ENCODE measurements at regions not wholly inside any gene's neighbourhood (a gene's known extent, or its start where the extent isn't known, plus 50 kb on each side); places are given as distances from the start of the nearest gene placed in this dataset.

- intact Hi-C loops (cut with micrococcal nuclease; ENCODE audit: unreplicated experiment) (no loop called here), in situ Hi-C loops (cut with HindIII; ENCODE audit: extremely low pct_ligation_motif_present, low pct_unique_long_range_greater_than_20kb) (no loop called here)
- no peaks in the 10 kb centered on the region for H3K9me3 ChIP-seq (ENCODE audit: low read length)
- DNase-seq (ENCODE audit: low spot score) (no peak), FAIRE-seq (no peak), ATAC-seq (no peak)
- POLR2A ChIA-PET = no interaction called here
- H3K4me1 ChIP-seq (ENCODE audit: insufficient read depth, low read length) = no peaks in the 10 kb centered on the region
- H3K9ac ChIP-seq (ENCODE audit: insufficient read depth, low read depth, low read length) = no peak overlapping the region
- H3K4me3 ChIP-seq (replicated peaks in 1 of 3; ENCODE audit: insufficient read depth in 1 of 3, low read depth in 2 of 3, low read length in 3 of 3) = no peak overlapping the region
- H2AFZ ChIP-seq (ENCODE audit: low read length) = no peak overlapping the region
- H4K20me1 ChIP-seq (ENCODE audit: insufficient read depth, low read length) = no peaks in the 10 kb centered on the region
- no TSS peak for BruUV-seq (replicated peaks)
- CTCF ChIA-PET (ENCODE audit: low intra/inter-chr PET ratio, low total read pairs) = no interaction called here
- H3K79me2 ChIP-seq (ENCODE audit: insufficient read depth, low read length) = no peaks in the 10 kb centered on the region
- H3K27ac ChIP-seq (ENCODE audit: extremely low read length, insufficient read depth, low read length) = no peak overlapping the region
- H3K27me3 ChIP-seq (ENCODE audit: control insufficient read depth in 1 of 2, insufficient read depth in 2 of 2, low read length in 2 of 2) = no peaks in the 10 kb centered on the region
- no peaks in the 10 kb centered on the region for H3K36me3 ChIP-seq (replicated peaks in 1 of 2; ENCODE audit: control insufficient read depth in 1 of 2, insufficient read depth in 2 of 2, low read length in 2 of 2)
- WGBS (ENCODE audit: low lambda C conversion rate) = 0% methylated on average over 1 of the region's 1 CpG
- H3K4me2 ChIP-seq (ENCODE audit: low read depth, low read length) = no peak overlapping the region
- no peak for TF ChIP-seq ZNF468 (CRISPR knock-in tag; IDR thresholded peaks at IDR 0.05)
- TF ChIP-seq, protein P1, sequence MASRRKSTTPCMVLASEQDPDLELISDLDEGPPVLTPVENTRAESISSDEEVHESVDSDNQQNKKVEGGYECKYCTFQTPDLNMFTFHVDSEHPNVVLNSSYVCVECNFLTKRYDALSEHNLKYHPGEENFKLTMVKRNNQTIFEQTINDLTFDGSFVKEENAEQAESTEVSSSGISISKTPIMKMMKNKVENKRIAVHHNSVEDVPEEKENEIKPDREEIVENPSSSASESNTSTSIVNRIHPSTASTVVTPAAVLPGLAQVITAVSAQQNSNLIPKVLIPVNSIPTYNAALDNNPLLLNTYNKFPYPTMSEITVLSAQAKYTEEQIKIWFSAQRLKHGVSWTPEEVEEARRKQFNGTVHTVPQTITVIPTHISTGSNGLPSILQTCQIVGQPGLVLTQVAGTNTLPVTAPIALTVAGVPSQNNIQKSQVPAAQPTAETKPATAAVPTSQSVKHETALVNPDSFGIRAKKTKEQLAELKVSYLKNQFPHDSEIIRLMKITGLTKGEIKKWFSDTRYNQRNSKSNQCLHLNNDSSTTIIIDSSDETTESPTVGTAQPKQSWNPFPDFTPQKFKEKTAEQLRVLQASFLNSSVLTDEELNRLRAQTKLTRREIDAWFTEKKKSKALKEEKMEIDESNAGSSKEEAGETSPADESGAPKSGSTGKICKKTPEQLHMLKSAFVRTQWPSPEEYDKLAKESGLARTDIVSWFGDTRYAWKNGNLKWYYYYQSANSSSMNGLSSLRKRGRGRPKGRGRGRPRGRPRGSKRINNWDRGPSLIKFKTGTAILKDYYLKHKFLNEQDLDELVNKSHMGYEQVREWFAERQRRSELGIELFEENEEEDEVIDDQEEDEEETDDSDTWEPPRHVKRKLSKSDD (CRISPR knock-in tag; IDR thresholded peaks at IDR 0.05; ENCODE audit: low read depth) = no peak
- no peak for TF ChIP-seq TEAD2 (CRISPR knock-in tag; IDR thresholded peaks at IDR 0.05)
- TF ChIP-seq, protein P2, sequence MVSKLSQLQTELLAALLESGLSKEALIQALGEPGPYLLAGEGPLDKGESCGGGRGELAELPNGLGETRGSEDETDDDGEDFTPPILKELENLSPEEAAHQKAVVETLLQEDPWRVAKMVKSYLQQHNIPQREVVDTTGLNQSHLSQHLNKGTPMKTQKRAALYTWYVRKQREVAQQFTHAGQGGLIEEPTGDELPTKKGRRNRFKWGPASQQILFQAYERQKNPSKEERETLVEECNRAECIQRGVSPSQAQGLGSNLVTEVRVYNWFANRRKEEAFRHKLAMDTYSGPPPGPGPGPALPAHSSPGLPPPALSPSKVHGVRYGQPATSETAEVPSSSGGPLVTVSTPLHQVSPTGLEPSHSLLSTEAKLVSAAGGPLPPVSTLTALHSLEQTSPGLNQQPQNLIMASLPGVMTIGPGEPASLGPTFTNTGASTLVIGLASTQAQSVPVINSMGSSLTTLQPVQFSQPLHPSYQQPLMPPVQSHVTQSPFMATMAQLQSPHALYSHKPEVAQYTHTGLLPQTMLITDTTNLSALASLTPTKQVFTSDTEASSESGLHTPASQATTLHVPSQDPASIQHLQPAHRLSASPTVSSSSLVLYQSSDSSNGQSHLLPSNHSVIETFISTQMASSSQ (IDR thresholded peaks at IDR 0.05; ENCODE audit: low read depth) = no peak
- TF ChIP-seq, protein P2 (CRISPR knock-in tag; IDR thresholded peaks at IDR 0.05; ENCODE audit: borderline replicate concordance) = no peak
- no peak for TF ChIP-seq SATB2 (CRISPR knock-in tag; IDR thresholded peaks at IDR 0.05)
- TF ChIP-seq MAFK (conservative IDR thresholded peaks at IDR 0.05 in 1 of 2, IDR thresholded peaks at IDR 0.05 in 1 of 2; ENCODE audit: low read length in 2 of 2) = peak in 1 of 2 experiments; percentile 57; a peak in 2 of 4 replicates
- TF ChIP-seq, protein P3, sequence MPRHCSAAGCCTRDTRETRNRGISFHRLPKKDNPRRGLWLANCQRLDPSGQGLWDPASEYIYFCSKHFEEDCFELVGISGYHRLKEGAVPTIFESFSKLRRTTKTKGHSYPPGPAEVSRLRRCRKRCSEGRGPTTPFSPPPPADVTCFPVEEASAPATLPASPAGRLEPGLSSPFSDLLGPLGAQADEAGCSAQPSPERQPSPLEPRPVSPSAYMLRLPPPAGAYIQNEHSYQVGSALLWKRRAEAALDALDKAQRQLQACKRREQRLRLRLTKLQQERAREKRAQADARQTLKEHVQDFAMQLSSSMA (CRISPR knock-in tag; IDR thresholded peaks at IDR 0.05) = no peak
- peak; percentile 39; the same call in 1 of the 2 replicates for TF ChIP-seq MAFF (IDR thresholded peaks at IDR 0.05; ENCODE audit: low read depth, low read length)
- TF ChIP-seq, protein P4, sequence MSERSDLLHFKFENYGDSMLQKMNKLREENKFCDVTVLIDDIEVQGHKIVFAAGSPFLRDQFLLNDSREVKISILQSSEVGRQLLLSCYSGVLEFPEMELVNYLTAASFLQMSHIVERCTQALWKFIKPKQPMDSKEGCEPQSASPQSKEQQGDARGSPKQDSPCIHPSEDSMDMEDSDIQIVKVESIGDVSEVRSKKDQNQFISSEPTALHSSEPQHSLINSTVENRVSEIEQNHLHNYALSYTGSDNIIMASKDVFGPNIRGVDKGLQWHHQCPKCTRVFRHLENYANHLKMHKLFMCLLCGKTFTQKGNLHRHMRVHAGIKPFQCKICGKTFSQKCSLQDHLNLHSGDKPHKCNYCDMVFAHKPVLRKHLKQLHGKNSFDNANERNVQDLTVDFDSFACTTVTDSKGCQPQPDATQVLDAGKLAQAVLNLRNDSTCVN (CRISPR knock-in tag; IDR thresholded peaks at IDR 0.05; ENCODE audit: borderline replicate concordance) = no peak
- no peak for TF ChIP-seq NONO (IDR thresholded peaks at IDR 0.05)
- no peak for TF ChIP-seq NONO (CRISPR knock-in tag; conservative IDR thresholded peaks at IDR 0.05)
Measured at GRCh38 chr6:78010130-78010529, 357.3 kb downstream of the MEI4 start.
